PC-9 (cell line): ENCODE measurements at regions not wholly inside any gene's neighbourhood (a gene's known extent, or its start where the extent isn't known, plus 50 kb on each side); places are given as distances from the start of the nearest gene placed in this dataset.

Experiments
- EZH2 ChIP-seq: fragments of 200-600 bp; sonication (generic); IDR thresholded peaks from 2 replicates; pipeline ENCODE4 v1.8.0; 2017; ENCODE audit warnings: antibody characterized with exemption, low read depth
- TF ChIP-seq, protein P1 (sequence below): fragments of 200-600 bp; sonication (generic); conservative IDR thresholded peaks from 2 replicates; pipeline ENCODE4 v1.6.1; 2017; ENCODE audit warnings: mixed run types, antibody characterized with exemption, mild to moderate bottlenecking, moderate library complexity

DNA sequence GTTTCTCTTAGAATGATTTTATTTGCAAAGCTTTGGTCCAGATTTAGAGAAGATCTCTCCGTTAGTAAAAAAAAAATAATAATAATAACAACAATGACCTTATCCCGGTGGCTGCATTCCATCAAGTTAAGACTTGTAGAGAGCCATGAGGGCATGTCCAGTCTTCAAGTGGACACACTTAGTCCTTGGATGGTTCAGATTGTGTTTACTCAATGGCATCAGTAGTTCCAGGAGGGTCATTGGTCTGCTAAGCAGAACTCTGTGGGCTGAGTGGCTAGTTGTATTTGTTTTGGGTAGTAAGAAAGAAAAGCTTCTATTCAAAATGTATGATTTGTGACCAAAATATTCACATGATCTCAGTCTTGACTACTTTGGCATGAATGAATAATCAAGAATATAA is 116.3 kb upstream of the UBE2E2 start:
- TF ChIP-seq, protein P1, sequence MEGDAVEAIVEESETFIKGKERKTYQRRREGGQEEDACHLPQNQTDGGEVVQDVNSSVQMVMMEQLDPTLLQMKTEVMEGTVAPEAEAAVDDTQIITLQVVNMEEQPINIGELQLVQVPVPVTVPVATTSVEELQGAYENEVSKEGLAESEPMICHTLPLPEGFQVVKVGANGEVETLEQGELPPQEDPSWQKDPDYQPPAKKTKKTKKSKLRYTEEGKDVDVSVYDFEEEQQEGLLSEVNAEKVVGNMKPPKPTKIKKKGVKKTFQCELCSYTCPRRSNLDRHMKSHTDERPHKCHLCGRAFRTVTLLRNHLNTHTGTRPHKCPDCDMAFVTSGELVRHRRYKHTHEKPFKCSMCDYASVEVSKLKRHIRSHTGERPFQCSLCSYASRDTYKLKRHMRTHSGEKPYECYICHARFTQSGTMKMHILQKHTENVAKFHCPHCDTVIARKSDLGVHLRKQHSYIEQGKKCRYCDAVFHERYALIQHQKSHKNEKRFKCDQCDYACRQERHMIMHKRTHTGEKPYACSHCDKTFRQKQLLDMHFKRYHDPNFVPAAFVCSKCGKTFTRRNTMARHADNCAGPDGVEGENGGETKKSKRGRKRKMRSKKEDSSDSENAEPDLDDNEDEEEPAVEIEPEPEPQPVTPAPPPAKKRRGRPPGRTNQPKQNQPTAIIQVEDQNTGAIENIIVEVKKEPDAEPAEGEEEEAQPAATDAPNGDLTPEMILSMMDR = no peak
- TF ChIP-seq EZH2 = no peak
